Sigmoid colon (tissue), 6 donors: ENCODE measurements at regions not wholly inside any gene's neighbourhood (a gene's known extent, or its start where the extent isn't known, plus 50 kb on each side); places are given as distances from the start of the nearest gene placed in this dataset.

Experiments used
- DNase-seq: peaks from one replicate; pipeline ENCODE4 v3.0.0-alpha.2; 2019
- H3K27ac ChIP-seq, 4 donors: fragments of 200-600 bp; sonication (generic); one replicate each; pipeline ENCODE4 v1.5.1; 2016 to 2019; ENCODE audit warnings: mild to moderate bottlenecking in 1 of 4
- H3K27me3 ChIP-seq, 3 donors: fragments of 200-600 bp; sonication (generic); one replicate each; pipeline ENCODE4 v1.5.1; 2019; ENCODE audit warnings: mild to moderate bottlenecking in 1 of 3
- H3K36me3 ChIP-seq, 4 donors: fragments of 200-600 bp; sonication (generic); one replicate each; pipeline ENCODE4 v1.5.1; 2016 to 2019
- H3K4me1 ChIP-seq, 4 donors: fragments of 200-600 bp; sonication (generic); one replicate each; pipeline ENCODE4 v1.5.1; 2017 to 2019
- H3K4me3 ChIP-seq, 4 donors: fragments of 200-600 bp; sonication (generic); one replicate each; pipeline ENCODE4 v1.5.1; 2017 to 2019; ENCODE audit warnings: mild to moderate bottlenecking in 2 of 4, moderate library complexity in 1 of 4
- H3K9me3 ChIP-seq, 4 donors: fragments of 200-600 bp in 3 of 4; sonication (generic) in 3 of 4; one replicate each; pipeline versions ENCODE4 v1.5.1 to v1.6.1; 2013 to 2019
- EP300 ChIP-seq, 4 donors: sonication (generic); formaldehyde crosslinking; IDR thresholded peaks; one replicate each; pipeline ENCODE4 v1.6.1; 2017; ENCODE audit warnings: antibody characterized with exemption in 4 of 4
- POLR2A ChIP-seq, 2 donors: fragments of 450-650 bp; IDR thresholded peaks; one replicate each; pipeline ENCODE4 v1.6.1; 2016; ENCODE audit warnings: antibody characterized with exemption in 2 of 2, mild to moderate bottlenecking in 2 of 2, moderate library complexity in 2 of 2
- POLR2AphosphoS5 ChIP-seq, 4 donors: sonication (generic); formaldehyde crosslinking; IDR thresholded peaks; one replicate each; pipeline ENCODE4 v1.6.1; 2017; ENCODE audit warnings: antibody characterized with exemption in 4 of 4
- whole genome bisulfite sequencing, 2 donors: extraction: QIAGEN DNeasy Blood & Tissue Kit; methylation state at CpG; one replicate each; pipeline ENCODE4 v1.1.7; 2013; 5-methylcytosine and 5-hydroxymethylcytosine counted together
- intact Hi-C: fragments of 100-400 bp; cut with DNase I; formaldehyde crosslinking; loops from one replicate; pipeline ENCODE4 v1.15.1; 2023
- TF ChIP-seq, protein P1 (sequence below), 4 experiments: fragments of 450-650 bp in 3 of 4; fragments of 200-600 bp in 1 of 4; IDR thresholded peaks; one replicate each; pipeline ENCODE4 v1.5.1; 2016 to 2019; ENCODE audit warnings: antibody characterized with exemption in 4 of 4, mild to moderate bottlenecking in 3 of 4, moderate library complexity in 2 of 4
- donor health status: healthy with polysubstance abuse.
- donor health status: healthy.

DNA sequence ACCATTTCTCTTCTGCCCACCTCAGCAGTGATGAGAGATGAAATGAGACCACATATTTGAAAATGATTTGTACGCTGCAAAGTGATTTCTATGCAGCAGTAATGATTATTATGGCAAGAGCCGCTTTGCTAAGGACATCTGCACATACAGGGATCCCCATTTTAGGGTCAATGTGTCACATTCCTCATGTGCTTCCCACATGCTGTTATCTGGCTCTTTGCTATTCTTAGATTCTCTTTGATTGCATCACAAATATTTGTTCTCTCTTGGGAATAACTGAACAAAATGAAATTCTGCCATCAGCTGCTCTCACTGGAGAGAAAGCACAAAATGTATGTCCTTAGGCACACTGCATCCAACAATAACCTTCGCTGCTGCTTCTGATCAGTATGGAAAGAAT lies 209.5 kb upstream of the IPO5 start:
- WGBS, 2 donors, result 56 to 65% methylated on average over 3 of the region's 3 CpGs
- intact Hi-C loops, result no loop called here
- H3K27ac ChIP-seq, result no peak overlapping the region

DNA sequence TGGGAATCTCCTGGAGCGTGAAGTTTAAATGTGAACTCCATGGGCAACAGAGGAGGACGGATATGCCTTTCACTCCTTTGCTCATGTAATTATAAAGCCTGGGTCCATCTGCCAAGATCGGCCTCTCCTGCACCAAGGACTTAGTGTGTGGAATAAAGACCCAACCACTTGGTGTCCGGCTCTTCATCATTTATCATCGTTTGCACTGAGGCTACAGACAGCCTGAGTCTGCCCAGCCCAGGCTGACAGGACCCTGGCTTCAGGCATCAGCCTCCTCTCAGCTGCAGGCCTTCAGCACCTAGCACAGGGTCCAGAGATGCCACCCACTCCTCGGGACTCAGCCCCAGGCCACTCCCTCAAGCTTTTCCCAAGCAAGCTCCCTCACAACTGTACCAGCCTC lies 206.8 kb upstream of the IPO5 start:
- H3K4me1 ChIP-seq, result no peaks in the 10 kb centered on the region
- TF ChIP-seq EP300 (IDR thresholded peaks at IDR 0.05) (no peak), POLR2AphosphoS5 (IDR thresholded peaks at IDR 0.05) (no peak), POLR2A (IDR thresholded peaks at IDR 0.05) (no peak)
- TF ChIP-seq, protein P1, sequence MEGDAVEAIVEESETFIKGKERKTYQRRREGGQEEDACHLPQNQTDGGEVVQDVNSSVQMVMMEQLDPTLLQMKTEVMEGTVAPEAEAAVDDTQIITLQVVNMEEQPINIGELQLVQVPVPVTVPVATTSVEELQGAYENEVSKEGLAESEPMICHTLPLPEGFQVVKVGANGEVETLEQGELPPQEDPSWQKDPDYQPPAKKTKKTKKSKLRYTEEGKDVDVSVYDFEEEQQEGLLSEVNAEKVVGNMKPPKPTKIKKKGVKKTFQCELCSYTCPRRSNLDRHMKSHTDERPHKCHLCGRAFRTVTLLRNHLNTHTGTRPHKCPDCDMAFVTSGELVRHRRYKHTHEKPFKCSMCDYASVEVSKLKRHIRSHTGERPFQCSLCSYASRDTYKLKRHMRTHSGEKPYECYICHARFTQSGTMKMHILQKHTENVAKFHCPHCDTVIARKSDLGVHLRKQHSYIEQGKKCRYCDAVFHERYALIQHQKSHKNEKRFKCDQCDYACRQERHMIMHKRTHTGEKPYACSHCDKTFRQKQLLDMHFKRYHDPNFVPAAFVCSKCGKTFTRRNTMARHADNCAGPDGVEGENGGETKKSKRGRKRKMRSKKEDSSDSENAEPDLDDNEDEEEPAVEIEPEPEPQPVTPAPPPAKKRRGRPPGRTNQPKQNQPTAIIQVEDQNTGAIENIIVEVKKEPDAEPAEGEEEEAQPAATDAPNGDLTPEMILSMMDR (IDR thresholded peaks at IDR 0.05), result no peak
- no peak for DNase-seq
- intact Hi-C loops, result no loop called here
- no peak overlapping the region for H3K4me3 ChIP-seq
- H3K27me3 ChIP-seq, result no peaks in the 10 kb centered on the region
- no peaks in the 10 kb centered on the region for H3K36me3 ChIP-seq
- WGBS, 2 donors, result 85 to 89% methylated on average over 6 of the region's 6 CpGs
- no peak overlapping the region for H3K27ac ChIP-seq
- H3K9me3 ChIP-seq, result no peaks in the 10 kb centered on the region

More for the DNA sequence above, 209.5 kb upstream of the IPO5 start:
- TF ChIP-seq POLR2A (IDR thresholded peaks at IDR 0.05), result no peak
- TF ChIP-seq POLR2AphosphoS5 (IDR thresholded peaks at IDR 0.05), result no peak
- no peak for TF ChIP-seq EP300 (IDR thresholded peaks at IDR 0.05)
- TF ChIP-seq, protein P1 (IDR thresholded peaks at IDR 0.05), result no peak
- Histone ChIP-seq H3K4me1 (no peaks in the 10 kb centered on the region), H3K4me3 (no peak overlapping the region), H3K9me3 (no peaks in the 10 kb centered on the region), H3K36me3 (no peaks in the 10 kb centered on the region), H3K27me3 (no peaks in the 10 kb centered on the region)
- DNase-seq, result no peak

DNA sequence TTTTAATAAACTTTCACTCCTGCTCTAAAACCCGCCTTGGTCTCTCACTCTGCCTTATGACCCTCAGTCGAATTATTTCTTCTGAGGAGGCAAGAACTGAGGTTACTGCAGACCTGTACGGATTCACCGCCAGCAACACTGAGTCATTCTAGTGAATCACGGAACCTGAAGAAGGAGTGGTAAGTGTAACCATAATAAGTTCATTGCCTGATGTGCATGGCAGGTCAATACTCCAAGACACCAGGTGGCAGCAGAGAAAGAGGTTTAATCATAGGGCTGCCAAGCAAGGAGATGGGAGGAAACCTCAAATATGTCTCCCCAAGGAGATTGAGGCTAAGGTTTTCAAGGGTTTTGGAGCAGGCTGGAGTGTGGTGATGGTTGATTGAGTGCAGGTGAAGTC lies 204.3 kb upstream of the IPO5 start:
- no peaks in the 10 kb centered on the region for H3K27me3 ChIP-seq
- no peak for DNase-seq
- H3K4me1 ChIP-seq, result no peaks in the 10 kb centered on the region
- intact Hi-C loops, result no loop called here
- H3K27ac ChIP-seq, result no peak overlapping the region
- WGBS, 2 donors, result 88 to 92% methylated on average over 5 of the region's 5 CpGs
- no peaks in the 10 kb centered on the region for H3K36me3 ChIP-seq
- no peak for TF ChIP-seq POLR2A (IDR thresholded peaks at IDR 0.05)
- TF ChIP-seq, protein P1 (IDR thresholded peaks at IDR 0.05), result no peak
- TF ChIP-seq POLR2AphosphoS5 (IDR thresholded peaks at IDR 0.05), result no peak
- TF ChIP-seq EP300 (IDR thresholded peaks at IDR 0.05), result no peak
- H3K4me3 ChIP-seq, result no peak overlapping the region
- H3K9me3 ChIP-seq, result no peaks in the 10 kb centered on the region

DNA sequence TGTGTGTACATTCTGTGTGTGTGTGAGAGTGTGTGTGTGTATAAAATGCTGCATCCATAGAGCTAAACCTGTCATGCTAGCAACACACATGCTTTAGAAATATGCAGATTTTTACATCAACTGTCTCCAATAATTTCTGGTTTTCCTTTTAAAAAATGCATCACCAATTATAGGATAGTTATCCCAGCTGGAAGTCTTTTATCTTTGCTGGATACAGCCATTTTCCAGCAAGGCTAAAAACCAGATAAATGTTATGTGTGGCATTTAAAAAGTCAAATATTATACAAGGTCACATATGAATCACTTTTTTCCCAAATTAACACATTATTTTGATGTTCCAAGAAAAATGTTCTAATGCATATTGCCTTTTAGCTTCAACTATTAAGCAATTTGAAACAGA lies 202.0 kb upstream of the IPO5 start:
- H3K27me3 ChIP-seq, result no peaks in the 10 kb centered on the region
- no peak overlapping the region for H3K27ac ChIP-seq
- no peaks in the 10 kb centered on the region for H3K9me3 ChIP-seq
- no peak for TF ChIP-seq POLR2A (IDR thresholded peaks at IDR 0.05)
- no peak for TF ChIP-seq POLR2AphosphoS5 (IDR thresholded peaks at IDR 0.05)
- TF ChIP-seq EP300 (IDR thresholded peaks at IDR 0.05), result no peak
- TF ChIP-seq, protein P1 (IDR thresholded peaks at IDR 0.05), result no peak
- no peak overlapping the region for H3K4me3 ChIP-seq
- no peak for DNase-seq
- no peaks in the 10 kb centered on the region for H3K36me3 ChIP-seq
- no peaks in the 10 kb centered on the region for H3K4me1 ChIP-seq
- intact Hi-C loops, result no loop called here

DNA sequence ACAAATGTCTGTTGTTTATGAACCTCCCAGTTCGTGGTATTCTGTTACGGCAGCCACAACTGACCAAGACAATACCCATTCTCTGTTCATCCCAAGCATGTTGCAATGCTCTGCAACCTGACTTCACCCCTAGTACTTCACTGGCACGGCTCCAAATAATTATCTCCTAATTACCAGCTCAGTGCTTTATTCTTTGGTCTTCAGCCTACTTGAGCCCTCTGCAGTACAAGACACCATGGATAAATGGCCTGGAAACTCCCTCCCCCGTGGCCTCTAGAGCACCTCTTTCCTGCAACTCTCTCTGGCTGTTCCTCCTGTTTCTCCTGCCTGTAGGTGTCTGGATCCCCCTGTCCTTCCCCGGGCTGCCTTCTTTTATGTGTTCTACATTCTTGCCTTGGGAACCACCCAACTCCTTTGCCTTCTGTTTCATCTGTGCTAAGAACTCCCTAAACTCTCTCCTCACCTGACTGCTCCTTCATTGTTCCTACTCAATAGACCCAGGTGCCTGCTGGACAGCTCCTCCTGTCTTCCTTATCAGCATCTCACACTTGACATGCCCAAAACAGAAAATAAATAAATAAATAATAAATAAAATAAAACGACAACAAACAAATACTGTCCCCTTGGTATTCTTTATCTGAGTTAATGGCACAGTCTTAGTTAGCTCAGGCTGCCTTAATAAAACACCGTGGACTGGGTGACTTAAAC lies 200.4 kb upstream of the IPO5 start:
- Histone ChIP-seq H3K9me3 (no peaks in the 10 kb centered on the region), H3K27me3 (no peaks in the 10 kb centered on the region), H3K4me3 (no peak overlapping the region), H3K4me1 (no peaks in the 10 kb centered on the region), H3K27ac (no peak overlapping the region), H3K36me3 (no peaks in the 10 kb centered on the region)
- 67 to 80% methylated on average over 7 of the region's 7 CpGs for WGBS, 2 donors
- intact Hi-C loops, result no loop called here
- no peak for TF ChIP-seq POLR2AphosphoS5 (IDR thresholded peaks at IDR 0.05)
- no peak for TF ChIP-seq EP300 (IDR thresholded peaks at IDR 0.05)
- TF ChIP-seq, protein P1 (IDR thresholded peaks at IDR 0.05), result no peak
- TF ChIP-seq POLR2A (IDR thresholded peaks at IDR 0.05), result no peak
- DNase-seq, result no peak
